Non-pigmented ciliary epithelial cell (primary cell): ENCODE measurements at regions not wholly inside any gene's neighbourhood (a gene's known extent, or its start where the extent isn't known, plus 50 kb on each side); places are given as distances from the start of the nearest gene placed in this dataset.
"Not testable (repeated sequence)": the region's sequence is repeated elsewhere in the genome, so short reads cannot be mapped to it uniquely, and the experiment has no call there.

Source experiments
- DNase-seq: peaks from one replicate; pipeline ENCODE4 v3.0.0-alpha.2; 2010; ENCODE audit warnings: low read depth

- DNase-seq = not testable (repeated sequence)
Observed at GRCh38 chr16:22572331-22573224, 61.9 kb downstream of the NPIPB5 start.

GRCh38 chr16:22573225-22573530 lies 62.5 kb downstream of the NPIPB5 start:
- DNase-seq = not testable (repeated sequence)

- DNase-seq = not testable (repeated sequence)
Observed at GRCh38 chr16:22576506-22576905, 65.8 kb downstream of the NPIPB5 start.

GRCh38 chr16:22583195-22583594 lies 72.5 kb downstream of the NPIPB5 start:
- not testable (repeated sequence) for DNase-seq

- not testable (repeated sequence) for DNase-seq
Observed at GRCh38 chr16:22584459-22584858, 73.8 kb downstream of the NPIPB5 start.

- not testable (repeated sequence) for DNase-seq
Observed at GRCh38 chr16:22584941-22585340, 74.2 kb downstream of the NPIPB5 start.

GRCh38 chr16:22585431-22585830 lies 74.7 kb downstream of the NPIPB5 start:
- DNase-seq = not testable (repeated sequence)

GRCh38 chr16:22586732-22587131 lies 76.0 kb downstream of the NPIPB5 start:
- not testable (repeated sequence) for DNase-seq

- not testable (repeated sequence) for DNase-seq
Observed at GRCh38 chr16:22589757-22590156, 79.1 kb downstream of the NPIPB5 start.

GRCh38 chr16:22596445-22597045 lies 85.9 kb downstream of the NPIPB5 start:
- DNase-seq = not testable (repeated sequence)

- not testable (repeated sequence) for DNase-seq
Observed at GRCh38 chr16:22603744-22604143, 93.1 kb downstream of the NPIPB5 start.

GRCh38 chr16:22606619-22607018 lies 95.9 kb downstream of the NPIPB5 start:
- DNase-seq = not testable (repeated sequence)

GRCh38 chr16:22609798-22610197 lies 99.1 kb downstream of the NPIPB5 start:
- not testable (repeated sequence) for DNase-seq

GRCh38 chr16:22611128-22611527 lies 100.4 kb downstream of the NPIPB5 start:
- not testable (repeated sequence) for DNase-seq

GRCh38 chr16:22614271-22614947 lies 103.7 kb downstream of the NPIPB5 start:
- DNase-seq = no peak

GRCh38 chr16:22618842-22619241 lies 108.2 kb downstream of the NPIPB5 start:
- no peak for DNase-seq

- DNase-seq = no peak
Observed at GRCh38 chr16:22621586-22622155, 111.0 kb downstream of the NPIPB5 start.

GRCh38 chr16:22622703-22623102 lies 112.0 kb downstream of the NPIPB5 start:
- DNase-seq = no peak

- no peak for DNase-seq
Observed at GRCh38 chr16:22623351-22623781, 112.7 kb downstream of the NPIPB5 start.

GRCh38 chr16:22624038-22624799 lies 113.5 kb downstream of the NPIPB5 start:
- DNase-seq = no peak

- DNase-seq = no peak
Observed at GRCh38 chr16:22624800-22625533, 114.3 kb downstream of the NPIPB5 start.
